ENCODE measurements at regions not wholly inside any gene's neighbourhood (a gene's known extent, or its start where the extent isn't known, plus 50 kb on each side); places are given as distances from the start of the nearest gene placed in this dataset.

DNA sequence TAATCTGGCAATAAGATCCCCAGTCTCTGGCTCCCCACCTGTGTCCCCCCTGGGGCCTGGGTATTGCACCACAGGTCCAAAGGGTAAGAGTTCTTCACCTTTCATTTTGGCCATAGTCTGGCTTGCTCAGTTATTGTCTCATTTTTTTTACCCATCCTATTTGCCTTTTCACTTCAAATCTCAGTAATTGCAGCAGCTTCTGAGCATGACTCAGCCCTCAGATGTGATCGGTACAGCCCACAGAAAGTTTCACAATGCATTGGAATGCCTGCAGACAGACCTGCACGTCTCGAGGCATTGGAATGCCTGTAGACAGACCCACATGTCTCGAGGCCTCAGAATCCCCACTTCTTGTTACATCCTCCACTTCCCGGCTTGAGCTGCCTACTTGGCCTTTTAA is 173.6 kb downstream of the NUFIP1 start:
- TF ChIP-seq, protein P1, sequence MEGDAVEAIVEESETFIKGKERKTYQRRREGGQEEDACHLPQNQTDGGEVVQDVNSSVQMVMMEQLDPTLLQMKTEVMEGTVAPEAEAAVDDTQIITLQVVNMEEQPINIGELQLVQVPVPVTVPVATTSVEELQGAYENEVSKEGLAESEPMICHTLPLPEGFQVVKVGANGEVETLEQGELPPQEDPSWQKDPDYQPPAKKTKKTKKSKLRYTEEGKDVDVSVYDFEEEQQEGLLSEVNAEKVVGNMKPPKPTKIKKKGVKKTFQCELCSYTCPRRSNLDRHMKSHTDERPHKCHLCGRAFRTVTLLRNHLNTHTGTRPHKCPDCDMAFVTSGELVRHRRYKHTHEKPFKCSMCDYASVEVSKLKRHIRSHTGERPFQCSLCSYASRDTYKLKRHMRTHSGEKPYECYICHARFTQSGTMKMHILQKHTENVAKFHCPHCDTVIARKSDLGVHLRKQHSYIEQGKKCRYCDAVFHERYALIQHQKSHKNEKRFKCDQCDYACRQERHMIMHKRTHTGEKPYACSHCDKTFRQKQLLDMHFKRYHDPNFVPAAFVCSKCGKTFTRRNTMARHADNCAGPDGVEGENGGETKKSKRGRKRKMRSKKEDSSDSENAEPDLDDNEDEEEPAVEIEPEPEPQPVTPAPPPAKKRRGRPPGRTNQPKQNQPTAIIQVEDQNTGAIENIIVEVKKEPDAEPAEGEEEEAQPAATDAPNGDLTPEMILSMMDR (IDR thresholded peaks at IDR 0.05; ENCODE audit: low read depth, low read length, missing input control) = no peak
- TF ChIP-seq SP1 (IDR thresholded peaks at IDR 0.05) = no peak
- TF ChIP-seq FOXA1 (IDR thresholded peaks at IDR 0.05) = no peak
- no peak for TF ChIP-seq TAF1 (conservative IDR thresholded peaks at IDR 0.05)
- TF ChIP-seq EGR1 (IDR thresholded peaks at IDR 0.05; ENCODE audit: low read depth in 2 of 2) = no peak

All from liver (tissue), 3 donors.